HepG2 (cell line): ENCODE measurements at regions not wholly inside any gene's neighbourhood (a gene's known extent, or its start where the extent isn't known, plus 50 kb on each side); places are given as distances from the start of the nearest gene placed in this dataset.

Source experiments
- ATAC-seq: fragments of 200-7000 bp; cut with Tn5 transposase; 3 replicates; pipeline ENCODE4 v1.9.1; 2020; ENCODE audit warnings: mild to moderate bottlenecking, moderate library complexity
- BruUV-seq: library from RNA; stranded (reverse); fragments of 400-500 nt; replicated peaks from 2 replicates; lab custom pipeline; 2021; lab: Mats Ljungman, UMichigan
- CTCF ChIA-PET: fragments of 300-600 bp; formaldehyde crosslinking; extraction: SDS; loops from one replicate; lab custom pipeline; 2021; ENCODE audit warnings: low total read pairs, inconsistent platforms, low intra/inter-chr PET ratio; lab: Yijun Ruan, JAX
- POLR2A ChIA-PET: fragments of 350-600 bp; sonication (Branson Sonifier 250); formaldehyde crosslinking; loops from one replicate; lab custom pipeline; 2020; ENCODE audit warnings: antibody characterized with exemption, inconsistent platforms; lab: Yijun Ruan, JAX
- DNase-seq: peaks from one replicate; pipeline ENCODE4 v3.0.0-alpha.2; 2015; ENCODE audit warnings: low spot score
- FAIRE-seq: peaks from 3 replicates; lab custom pipeline; 2011; peaks lifted over from hg19 to GRCh38; lab: Jason Lieb, UNC
- H2AFZ ChIP-seq: one replicate; pipeline ENCODE4 v1.6.1; 2011; ENCODE audit warnings: low read length, inconsistent platforms
- H3K27ac ChIP-seq: fragments of 300-600 bp; 3 replicates; pipeline ENCODE4 v1.8.0; 2011; ENCODE audit warnings: mixed run types, mild to moderate bottlenecking, mixed read lengths, low read length, inconsistent platforms; ENCODE audit not compliant: insufficient read depth; ENCODE audit errors: extremely low read length
- H3K27me3 ChIP-seq, 2 experiments: fragments of 200-600 bp in 1 of 2; 2 replicates in 1 of 2; 3 replicates in 1 of 2; pipeline versions ENCODE4 v1.6.0 to v1.8.0; 2011; ENCODE audit warnings: low read length in 2 of 2, mild to moderate bottlenecking in 2 of 2, moderate library complexity in 2 of 2, inconsistent platforms in 1 of 2; ENCODE audit not compliant: insufficient read depth in 2 of 2, control insufficient read depth in 1 of 2
- H3K36me3 ChIP-seq, 2 experiments: fragments of 200-600 bp in 1 of 2; replicated peaks in 1 of 2; 2 replicates in 1 of 2; 3 replicates in 1 of 2; pipeline versions ENCODE4 v1.5.1 to v1.8.0; 2011; ENCODE audit warnings: low read length in 2 of 2, inconsistent platforms in 1 of 2; ENCODE audit not compliant: insufficient read depth in 2 of 2, control insufficient read depth in 1 of 2
- H3K4me1 ChIP-seq: 2 replicates; pipeline ENCODE4 v1.5.1; 2012; ENCODE audit warnings: low read length, inconsistent platforms; ENCODE audit not compliant: insufficient read depth
- H3K4me2 ChIP-seq: 2 replicates; pipeline ENCODE4 v1.6.0; 2011; ENCODE audit warnings: low read depth, low read length, inconsistent platforms
- H3K4me3 ChIP-seq, 3 experiments: fragments of 200-600 bp in 1 of 3; sonication (generic), shearing (Covaris generic) in 1 of 3; replicated peaks in 1 of 3; 2 replicates each; pipeline ENCODE4 v1.5.1; 2011 to 2016; ENCODE audit warnings: low read length in 3 of 3, inconsistent platforms in 2 of 3, low read depth in 2 of 3, mild to moderate bottlenecking in 2 of 3, control low read depth in 1 of 3, mixed read lengths in 1 of 3; ENCODE audit not compliant: insufficient read depth in 1 of 3
- H3K79me2 ChIP-seq: one replicate; pipeline ENCODE4 v1.6.1; 2011; ENCODE audit warnings: low read length, inconsistent platforms; ENCODE audit not compliant: insufficient read depth
- H3K9ac ChIP-seq: 2 replicates; pipeline ENCODE4 v1.6.0; 2011; ENCODE audit warnings: mild to moderate bottlenecking, low read depth, low read length, inconsistent platforms; ENCODE audit not compliant: insufficient read depth
- H3K9me3 ChIP-seq: 2 replicates; pipeline ENCODE4 v1.5.1; 2012; ENCODE audit warnings: mild to moderate bottlenecking, low read length
- H4K20me1 ChIP-seq: 2 replicates; pipeline ENCODE4 v1.6.0; 2011; ENCODE audit warnings: inconsistent platforms, mild to moderate bottlenecking, low read length, moderate library complexity; ENCODE audit not compliant: insufficient read depth
- KLF16 ChIP-seq, 2 experiments: sonication (generic) in 1 of 2; formaldehyde crosslinking in 1 of 2; IDR thresholded peaks; 2 replicates each; pipeline versions ENCODE4 v1.6.1 to v1.8.0; 2016 to 2023; ENCODE audit warnings: missing genetic modification reagents in 2 of 2, missing compliant biosample characterization in 1 of 2
- SCMH1 ChIP-seq: sonication (generic); formaldehyde crosslinking; IDR thresholded peaks from 2 replicates; pipeline ENCODE4 v1.9.0; 2021; ENCODE audit warnings: missing genetic modification reagents, mild to moderate bottlenecking, borderline replicate concordance
- TMF1 ChIP-seq: sonication (generic); formaldehyde crosslinking; IDR thresholded peaks from 2 replicates; pipeline ENCODE4 v1.8.1; 2022; ENCODE audit warnings: low read depth, missing genetic modification reagents
- ZNF143 ChIP-seq: sonication (generic); formaldehyde crosslinking; IDR thresholded peaks from 2 replicates; pipeline ENCODE4 v1.4.0; 2020; ENCODE audit warnings: missing genetic modification reagents
- ZNF343 ChIP-seq: sonication (generic); formaldehyde crosslinking; IDR thresholded peaks from 2 replicates; pipeline ENCODE4 v1.4.0; 2020; ENCODE audit warnings: mild to moderate bottlenecking, missing genetic modification reagents
- WGBS: methylation state at CpG from one replicate; pipeline ENCODE4 v1.1.6; 2017; ENCODE audit warnings: low lambda C conversion rate; 5-methylcytosine and 5-hydroxymethylcytosine counted together
- in situ Hi-C: cut with HindIII; loops from 2 replicates; pipeline ENCODE4 v1.10.0; 2017; ENCODE audit warnings: low pct_unique_long_range_greater_than_20kb; ENCODE audit not compliant: extremely low pct_ligation_motif_present
- intact Hi-C: fragments of 100-400 bp; cut with micrococcal nuclease; formaldehyde crosslinking; loops from one replicate; pipeline ENCODE4 v1.10.0; 2022; ENCODE audit not compliant: unreplicated experiment
- TF ChIP-seq, protein P1 (sequence below): IDR thresholded peaks from 2 replicates; pipeline ENCODE4 v1.6.1; 2016; ENCODE audit warnings: missing compliant biosample characterization, missing genetic modification reagents, borderline replicate concordance
- TF ChIP-seq, protein P2 (sequence below): sonication (generic); formaldehyde crosslinking; IDR thresholded peaks from 2 replicates; pipeline ENCODE4 v1.4.0; 2020; ENCODE audit warnings: missing genetic modification reagents, borderline replicate concordance

DNA sequence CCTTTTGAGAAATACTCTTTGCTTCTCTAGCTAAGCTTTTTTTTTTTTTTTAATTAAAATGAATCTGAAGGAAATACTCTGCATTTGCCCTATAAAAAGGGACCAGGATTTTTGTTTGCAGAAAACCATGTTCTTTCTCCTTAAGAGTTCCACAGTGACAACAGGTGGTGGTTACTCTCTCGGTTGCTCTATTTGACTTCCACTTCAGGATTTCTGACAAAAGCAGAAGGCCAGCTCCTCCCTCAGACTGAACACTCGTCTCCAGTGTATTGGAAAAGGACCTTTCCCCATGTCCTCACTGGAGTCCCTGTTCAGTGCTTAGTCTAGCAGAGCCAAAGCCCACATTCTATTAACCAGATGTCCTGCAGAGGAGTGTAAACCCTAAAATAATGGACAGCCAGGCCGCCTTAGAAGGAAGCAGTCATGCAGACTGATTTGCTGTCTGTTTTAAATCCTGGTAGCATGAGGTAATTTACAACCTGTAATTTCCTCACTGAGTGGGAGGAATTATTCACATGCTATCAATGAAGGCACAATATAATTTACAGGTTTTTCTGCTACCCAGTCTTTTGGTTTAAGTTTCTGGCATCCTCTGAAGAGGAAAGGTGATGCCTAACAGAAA is 599.3 kb downstream of the PYDC2 start:
- no peak for DNase-seq
- ATAC-seq: no peak
- no peaks in the 10 kb centered on the region for H3K79me2 ChIP-seq
- H3K27ac ChIP-seq: no peak overlapping the region
- no peaks in the 10 kb centered on the region for H3K27me3 ChIP-seq
- WGBS: 7% methylated on average over 2 of the region's 3 CpGs
- in situ Hi-C loops (no loop called here), intact Hi-C loops (no loop called here)
- no peaks in the 10 kb centered on the region for H3K4me1 ChIP-seq
- BruUV-seq: no TSS peak
- H3K4me3 ChIP-seq: no peak overlapping the region
- CTCF ChIA-PET: no interaction called here
- H3K9me3 ChIP-seq: no peaks in the 10 kb centered on the region
- no peak overlapping the region for H3K9ac ChIP-seq
- FAIRE-seq: no peak
- H3K4me2 ChIP-seq: no peak overlapping the region
- no peaks in the 10 kb centered on the region for H4K20me1 ChIP-seq
- H2AFZ ChIP-seq: no peak overlapping the region
- H3K36me3 ChIP-seq: no peaks in the 10 kb centered on the region
- no peak for TF ChIP-seq ZNF143
- TF ChIP-seq ZNF343 (CRISPR knock-in tag): no peak
- TF ChIP-seq KLF16 (CRISPR knock-in tag; IDR thresholded peaks at IDR 0.05): no peak
- no peak for TF ChIP-seq TMF1 (CRISPR knock-in tag)
- TF ChIP-seq SCMH1 (CRISPR knock-in tag): no peak
- TF ChIP-seq, protein P1, sequence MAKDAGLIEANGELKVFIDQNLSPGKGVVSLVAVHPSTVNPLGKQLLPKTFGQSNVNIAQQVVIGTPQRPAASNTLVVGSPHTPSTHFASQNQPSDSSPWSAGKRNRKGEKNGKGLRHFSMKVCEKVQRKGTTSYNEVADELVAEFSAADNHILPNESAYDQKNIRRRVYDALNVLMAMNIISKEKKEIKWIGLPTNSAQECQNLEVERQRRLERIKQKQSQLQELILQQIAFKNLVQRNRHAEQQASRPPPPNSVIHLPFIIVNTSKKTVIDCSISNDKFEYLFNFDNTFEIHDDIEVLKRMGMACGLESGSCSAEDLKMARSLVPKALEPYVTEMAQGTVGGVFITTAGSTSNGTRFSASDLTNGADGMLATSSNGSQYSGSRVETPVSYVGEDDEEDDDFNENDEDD (CRISPR knock-in tag): no peak
- TF ChIP-seq, protein P2, sequence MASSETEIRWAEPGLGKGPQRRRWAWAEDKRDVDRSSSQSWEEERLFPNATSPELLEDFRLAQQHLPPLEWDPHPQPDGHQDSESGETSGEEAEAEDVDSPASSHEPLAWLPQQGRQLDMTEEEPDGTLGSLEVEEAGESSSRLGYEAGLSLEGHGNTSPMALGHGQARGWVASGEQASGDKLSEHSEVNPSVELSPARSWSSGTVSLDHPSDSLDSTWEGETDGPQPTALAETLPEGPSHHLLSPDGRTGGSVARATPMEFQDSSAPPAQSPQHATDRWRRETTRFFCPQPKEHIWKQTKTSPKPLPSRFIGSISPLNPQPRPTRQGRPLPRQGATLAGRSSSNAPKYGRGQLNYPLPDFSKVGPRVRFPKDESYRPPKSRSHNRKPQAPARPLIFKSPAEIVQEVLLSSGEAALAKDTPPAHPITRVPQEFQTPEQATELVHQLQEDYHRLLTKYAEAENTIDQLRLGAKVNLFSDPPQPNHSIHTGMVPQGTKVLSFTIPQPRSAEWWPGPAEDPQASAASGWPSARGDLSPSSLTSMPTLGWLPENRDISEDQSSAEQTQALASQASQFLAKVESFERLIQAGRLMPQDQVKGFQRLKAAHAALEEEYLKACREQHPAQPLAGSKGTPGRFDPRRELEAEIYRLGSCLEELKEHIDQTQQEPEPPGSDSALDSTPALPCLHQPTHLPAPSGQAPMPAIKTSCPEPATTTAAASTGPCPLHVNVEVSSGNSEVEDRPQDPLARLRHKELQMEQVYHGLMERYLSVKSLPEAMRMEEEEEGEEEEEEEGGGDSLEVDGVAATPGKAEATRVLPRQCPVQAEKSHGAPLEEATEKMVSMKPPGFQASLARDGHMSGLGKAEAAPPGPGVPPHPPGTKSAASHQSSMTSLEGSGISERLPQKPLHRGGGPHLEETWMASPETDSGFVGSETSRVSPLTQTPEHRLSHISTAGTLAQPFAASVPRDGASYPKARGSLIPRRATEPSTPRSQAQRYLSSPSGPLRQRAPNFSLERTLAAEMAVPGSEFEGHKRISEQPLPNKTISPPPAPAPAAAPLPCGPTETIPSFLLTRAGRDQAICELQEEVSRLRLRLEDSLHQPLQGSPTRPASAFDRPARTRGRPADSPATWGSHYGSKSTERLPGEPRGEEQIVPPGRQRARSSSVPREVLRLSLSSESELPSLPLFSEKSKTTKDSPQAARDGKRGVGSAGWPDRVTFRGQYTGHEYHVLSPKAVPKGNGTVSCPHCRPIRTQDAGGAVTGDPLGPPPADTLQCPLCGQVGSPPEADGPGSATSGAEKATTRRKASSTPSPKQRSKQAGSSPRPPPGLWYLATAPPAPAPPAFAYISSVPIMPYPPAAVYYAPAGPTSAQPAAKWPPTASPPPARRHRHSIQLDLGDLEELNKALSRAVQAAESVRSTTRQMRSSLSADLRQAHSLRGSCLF (CRISPR knock-in tag): no peak
- TF ChIP-seq, all 625 proteins: peak for 0
- POLR2A ChIA-PET: no interaction called here
